ENCODE measurements at regions not wholly inside any gene's neighbourhood (a gene's known extent, or its start where the extent isn't known, plus 50 kb on each side); places are given as distances from the start of the nearest gene placed in this dataset.

- Mint-ChIP-seq H3K4me3 (ENCODE audit: low read depth, unreplicated experiment) (no peak overlapping the region), H3K27me3 (ENCODE audit: unreplicated experiment) (no peaks in the 10 kb centered on the region), H3K36me3 (ENCODE audit: insufficient read depth, unreplicated experiment) (no peaks in the 10 kb centered on the region), H3K27ac (ENCODE audit: unreplicated experiment) (no peak overlapping the region), H3K4me1 (ENCODE audit: low read depth, unreplicated experiment) (no peaks in the 10 kb centered on the region), H3K9me3 (ENCODE audit: low read depth, unreplicated experiment) (peaks cover 11% of the 10 kb centered on the region)
- intact Hi-C loops (cut with micrococcal nuclease; ENCODE audit: unreplicated experiment): no loop called here
- no TSS peak for BruUV-seq (replicated peaks)
- TF ChIP-seq, protein P1, sequence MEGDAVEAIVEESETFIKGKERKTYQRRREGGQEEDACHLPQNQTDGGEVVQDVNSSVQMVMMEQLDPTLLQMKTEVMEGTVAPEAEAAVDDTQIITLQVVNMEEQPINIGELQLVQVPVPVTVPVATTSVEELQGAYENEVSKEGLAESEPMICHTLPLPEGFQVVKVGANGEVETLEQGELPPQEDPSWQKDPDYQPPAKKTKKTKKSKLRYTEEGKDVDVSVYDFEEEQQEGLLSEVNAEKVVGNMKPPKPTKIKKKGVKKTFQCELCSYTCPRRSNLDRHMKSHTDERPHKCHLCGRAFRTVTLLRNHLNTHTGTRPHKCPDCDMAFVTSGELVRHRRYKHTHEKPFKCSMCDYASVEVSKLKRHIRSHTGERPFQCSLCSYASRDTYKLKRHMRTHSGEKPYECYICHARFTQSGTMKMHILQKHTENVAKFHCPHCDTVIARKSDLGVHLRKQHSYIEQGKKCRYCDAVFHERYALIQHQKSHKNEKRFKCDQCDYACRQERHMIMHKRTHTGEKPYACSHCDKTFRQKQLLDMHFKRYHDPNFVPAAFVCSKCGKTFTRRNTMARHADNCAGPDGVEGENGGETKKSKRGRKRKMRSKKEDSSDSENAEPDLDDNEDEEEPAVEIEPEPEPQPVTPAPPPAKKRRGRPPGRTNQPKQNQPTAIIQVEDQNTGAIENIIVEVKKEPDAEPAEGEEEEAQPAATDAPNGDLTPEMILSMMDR (IDR thresholded peaks at IDR 0.05; ENCODE audit: unreplicated experiment): no peak
- CTCF ChIA-PET: no interaction called here
- DNase-seq: no peak
Measured at GRCh38 chrX:6446582-6446981, 88.3 kb downstream of the VCX3A start.

GRCh38 chrX:6440648-6441047, 94.3 kb downstream of the VCX3A start:
- H3K4me3 Mint-ChIP-seq (ENCODE audit: low read depth, unreplicated experiment): no peak overlapping the region
- no peak overlapping the region for H3K27ac Mint-ChIP-seq (ENCODE audit: unreplicated experiment)
- H3K4me1 Mint-ChIP-seq (ENCODE audit: low read depth, unreplicated experiment): no peaks in the 10 kb centered on the region
- no peaks in the 10 kb centered on the region for H3K36me3 Mint-ChIP-seq (ENCODE audit: insufficient read depth, unreplicated experiment)
- no TSS peak for BruUV-seq (replicated peaks)
- no peak for DNase-seq
- intact Hi-C loops (cut with micrococcal nuclease; ENCODE audit: unreplicated experiment): no loop called here
- H3K27me3 Mint-ChIP-seq (ENCODE audit: unreplicated experiment): no peaks in the 10 kb centered on the region
- peaks cover 14% of the 10 kb centered on the region for H3K9me3 Mint-ChIP-seq (ENCODE audit: low read depth, unreplicated experiment)
- CTCF ChIA-PET: interaction anchor here (0.6 kb wide), 1 partner anchor 117 kb away, joined by 3 read pairs; no protein-coding TSS in a partner anchor
- TF ChIP-seq, protein P1 (IDR thresholded peaks at IDR 0.05; ENCODE audit: unreplicated experiment): no peak

- H3K27me3 Mint-ChIP-seq (ENCODE audit: unreplicated experiment): no peaks in the 10 kb centered on the region
- DNase-seq: no peak
- no peaks in the 10 kb centered on the region for H3K36me3 Mint-ChIP-seq (ENCODE audit: insufficient read depth, unreplicated experiment)
- no TSS peak for BruUV-seq (replicated peaks)
- H3K4me1 Mint-ChIP-seq (ENCODE audit: low read depth, unreplicated experiment): no peaks in the 10 kb centered on the region
- intact Hi-C loops (cut with micrococcal nuclease; ENCODE audit: unreplicated experiment): no loop called here
- CTCF ChIA-PET: no interaction called here
- no peak overlapping the region for H3K27ac Mint-ChIP-seq (ENCODE audit: unreplicated experiment)
- peaks cover 3% of the 10 kb centered on the region for H3K9me3 Mint-ChIP-seq (ENCODE audit: low read depth, unreplicated experiment)
- TF ChIP-seq, protein P1 (IDR thresholded peaks at IDR 0.05; ENCODE audit: unreplicated experiment): no peak
- H3K4me3 Mint-ChIP-seq (ENCODE audit: low read depth, unreplicated experiment): no peak overlapping the region
Measured at GRCh38 chrX:6432226-6432625, 102.7 kb downstream of the VCX3A start.

DNA sequence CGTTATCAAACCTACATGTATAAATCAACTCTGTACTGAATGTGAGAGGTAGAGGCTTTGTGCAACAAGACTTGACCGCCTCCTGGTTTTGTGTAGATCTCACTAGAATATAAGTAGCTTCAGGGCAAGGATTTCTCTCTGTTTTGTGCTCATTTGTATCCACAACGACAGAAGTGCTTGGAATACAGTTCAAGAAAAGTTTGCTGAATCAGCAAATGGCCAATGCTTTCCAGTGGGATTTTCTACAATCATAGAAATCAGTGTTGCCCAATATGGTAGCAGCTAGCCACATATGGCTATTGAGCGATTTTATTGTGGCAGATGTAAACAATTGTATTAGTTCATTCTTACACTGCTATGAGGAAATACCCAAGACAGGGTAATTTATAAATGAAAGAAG, 127.4 kb downstream of the VCX3A start:
- Mint-ChIP-seq H3K27me3 (ENCODE audit: unreplicated experiment) (no peaks in the 10 kb centered on the region), H3K4me3 (ENCODE audit: low read depth, unreplicated experiment) (no peak overlapping the region), H3K27ac (ENCODE audit: unreplicated experiment) (no peak overlapping the region), H3K9me3 (ENCODE audit: low read depth, unreplicated experiment) (peaks cover 3% of the 10 kb centered on the region), H3K4me1 (ENCODE audit: low read depth, unreplicated experiment) (no peaks in the 10 kb centered on the region), H3K36me3 (ENCODE audit: insufficient read depth, unreplicated experiment) (no peaks in the 10 kb centered on the region)
- no TSS peak for BruUV-seq (replicated peaks)
- TF ChIP-seq, protein P1 (IDR thresholded peaks at IDR 0.05; ENCODE audit: unreplicated experiment): no peak
- no peak for DNase-seq
- intact Hi-C loops (cut with micrococcal nuclease; ENCODE audit: unreplicated experiment): no loop called here
- CTCF ChIA-PET: no interaction called here
